ENCODE measurements at regions not wholly inside any gene's neighbourhood (a gene's known extent, or its start where the extent isn't known, plus 50 kb on each side); places are given as distances from the start of the nearest gene placed in this dataset.

DNA sequence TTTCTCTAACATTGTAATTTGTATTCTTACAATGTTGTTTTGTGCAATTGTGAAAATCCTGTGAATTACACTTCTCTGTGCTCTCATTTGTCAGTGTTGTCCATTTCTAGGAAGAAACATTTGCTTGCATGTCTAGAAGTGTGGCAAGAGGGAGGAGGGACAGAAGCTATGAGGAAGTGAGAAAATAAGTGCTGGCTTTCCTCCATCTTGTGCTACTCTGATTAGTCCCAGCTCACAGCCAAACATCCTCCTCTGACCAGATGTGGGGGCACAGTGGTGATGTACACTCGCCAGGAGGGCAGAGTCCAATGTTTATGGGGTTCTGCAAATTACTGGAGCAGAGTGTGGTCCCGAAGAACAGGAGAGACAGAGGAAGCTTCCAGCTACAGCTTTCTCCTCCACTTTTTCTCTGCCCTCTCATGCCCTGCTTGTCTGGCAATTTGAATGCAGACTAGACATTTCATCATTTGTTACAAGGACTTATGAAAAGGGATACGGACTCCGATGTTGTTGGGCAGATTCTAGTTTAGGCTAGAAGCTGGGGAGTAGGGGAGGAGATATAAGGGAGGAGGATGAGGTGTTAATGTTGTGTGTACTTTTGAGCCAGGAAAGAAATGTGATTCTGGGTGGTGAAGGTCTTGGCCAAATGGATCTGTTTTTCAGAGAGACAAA, 131.0 kb upstream of the C1GALT1 start:
- DNase-seq (ENCODE audit: low spot score), result no peak

DNA sequence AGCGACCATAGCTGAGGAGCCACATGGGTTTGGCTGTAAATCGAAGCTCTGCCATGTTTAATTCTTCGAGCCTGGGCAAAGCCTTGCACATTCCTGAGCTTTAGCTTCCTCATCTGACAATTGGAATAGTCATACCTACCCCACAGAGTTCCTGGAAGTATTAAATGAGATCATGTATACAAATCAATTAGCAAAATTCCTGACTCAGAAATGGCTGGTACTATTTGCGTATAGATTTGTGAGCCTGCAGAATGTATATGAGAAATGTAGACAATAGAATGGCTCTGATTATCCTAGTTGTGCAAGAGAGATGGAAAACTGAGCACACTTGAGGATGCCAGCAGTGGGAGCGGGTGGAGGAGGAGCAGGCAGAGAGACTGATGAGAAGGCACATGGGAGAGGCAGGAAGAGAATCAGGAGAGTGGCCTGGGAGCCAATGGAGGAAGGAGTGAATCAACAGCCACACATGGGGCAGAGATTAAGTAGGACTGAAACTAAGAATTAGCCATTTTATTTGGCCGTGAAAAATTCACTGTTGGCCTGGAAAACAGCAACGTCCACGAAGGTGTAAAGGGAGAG, 128.0 kb upstream of the C1GALT1 start:
- DNase-seq (ENCODE audit: low spot score), result no peak

DNA sequence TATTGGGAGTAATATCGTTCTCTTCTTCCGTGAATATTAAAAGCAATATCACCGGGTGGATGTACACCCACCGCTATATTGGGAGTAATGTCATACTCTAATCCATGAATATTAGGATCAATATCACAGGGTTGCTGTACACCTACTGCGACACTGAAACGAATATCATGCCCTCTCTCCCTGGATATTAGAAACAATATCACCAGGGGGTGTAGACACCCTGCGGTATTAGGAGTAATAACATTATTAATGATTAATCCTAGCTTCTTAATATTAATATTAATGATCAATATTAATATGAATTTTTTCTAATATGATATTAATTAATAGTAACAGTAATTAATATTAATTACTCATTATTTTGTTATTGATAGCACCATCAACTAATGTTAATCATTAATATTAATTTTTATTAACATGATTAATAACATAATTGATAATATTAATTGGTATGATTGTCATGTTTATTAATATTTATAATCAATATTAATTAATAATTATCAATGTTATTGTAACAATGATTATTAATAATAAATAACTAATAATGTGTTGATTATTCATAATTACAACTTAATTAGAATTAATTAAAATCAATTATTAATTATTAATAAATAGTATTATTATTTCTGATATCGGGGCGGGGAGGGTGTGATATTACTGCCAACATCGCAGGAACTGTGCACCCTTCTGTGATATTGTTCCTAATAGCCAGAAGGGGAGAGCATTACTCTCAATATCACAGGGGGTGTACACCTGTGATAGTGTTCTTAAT, 121.3 kb upstream of the C1GALT1 start:
- no peak for DNase-seq (ENCODE audit: low spot score)

DNA sequence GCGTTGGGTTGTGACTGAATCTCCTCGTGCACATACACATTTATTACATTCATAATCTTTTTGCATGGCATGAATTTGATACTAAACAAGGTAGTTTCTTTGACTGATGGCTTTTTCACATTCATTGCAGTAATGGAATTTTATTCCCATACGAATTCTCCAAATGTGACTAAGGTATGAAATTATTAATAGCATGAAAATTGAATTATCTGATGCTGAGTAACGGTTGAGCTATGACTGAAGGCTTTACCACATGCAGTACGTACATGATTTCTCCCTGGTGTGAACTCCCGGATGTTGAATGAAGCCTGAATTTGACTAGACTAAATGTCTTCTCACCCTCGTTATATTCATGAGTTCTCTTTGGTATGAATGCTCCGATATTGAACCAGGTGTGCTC, 104.4 kb upstream of the C1GALT1 start:
- no peak for DNase-seq (ENCODE audit: low spot score)

DNA sequence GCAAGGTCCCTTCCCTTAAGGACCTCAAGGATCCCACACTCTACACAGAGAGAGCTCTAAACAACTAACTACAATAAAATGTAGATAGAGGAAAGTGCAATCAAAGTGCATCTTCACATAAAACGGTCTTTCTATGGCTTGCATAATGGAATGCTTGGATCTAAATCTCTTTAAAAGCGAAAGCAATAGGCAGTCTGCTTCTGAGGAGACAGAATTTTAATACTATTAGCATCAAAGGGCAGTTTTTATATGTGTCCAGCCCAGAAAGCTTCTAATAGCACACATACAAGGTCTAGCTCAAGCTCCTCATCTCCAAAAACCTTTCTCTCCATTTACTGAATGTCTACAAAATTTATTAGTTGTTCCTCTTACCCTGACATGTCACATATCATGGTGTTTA, 101.5 kb upstream of the C1GALT1 start:
- DNase-seq (ENCODE audit: low spot score), result no peak

DNA sequence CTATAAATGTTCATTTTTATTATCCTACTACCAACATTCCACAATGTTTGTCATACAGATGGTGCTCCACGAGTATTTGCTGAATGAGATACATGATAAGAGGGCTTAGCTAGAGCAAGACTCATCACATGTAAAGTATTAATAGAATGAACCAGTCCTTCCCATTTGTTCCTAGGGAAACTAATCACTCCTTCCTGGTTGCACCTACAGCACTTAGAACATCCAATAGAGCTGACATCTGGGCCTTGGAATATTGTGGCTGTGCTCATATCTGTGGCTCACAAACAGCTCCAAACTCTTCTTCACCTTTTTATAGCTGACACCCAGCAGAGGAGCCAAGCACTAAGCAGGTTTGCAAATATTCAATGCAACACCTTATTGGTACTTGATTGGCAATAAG, 91.9 kb upstream of the C1GALT1 start:
- no peak for DNase-seq (ENCODE audit: low spot score)

DNA sequence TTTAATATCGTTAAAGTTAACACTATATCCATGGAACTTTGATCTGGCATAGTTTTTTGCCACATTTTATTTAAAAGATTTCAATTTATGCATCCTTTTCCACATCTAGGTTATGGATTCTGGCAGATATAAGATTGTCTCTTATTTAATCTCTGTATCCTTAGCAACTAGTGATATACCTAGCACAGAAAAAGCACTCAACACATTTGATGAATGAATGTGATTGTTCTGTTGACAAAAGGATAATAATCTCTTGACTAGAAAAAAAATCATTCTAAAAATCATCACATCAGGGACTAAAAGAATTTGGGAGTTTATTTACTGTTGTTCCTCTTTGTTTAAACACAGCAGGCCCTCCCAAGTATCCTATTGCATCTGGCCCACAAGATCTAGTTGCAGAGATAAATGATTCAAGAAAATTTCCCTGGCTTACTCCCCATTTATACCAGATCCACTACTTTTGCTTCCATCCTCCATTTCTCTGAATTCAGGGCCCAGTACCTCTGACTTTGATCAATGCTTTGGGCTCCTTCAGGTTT, 84.0 kb upstream of the C1GALT1 start:
- DNase-seq (ENCODE audit: low spot score), result no peak

DNA sequence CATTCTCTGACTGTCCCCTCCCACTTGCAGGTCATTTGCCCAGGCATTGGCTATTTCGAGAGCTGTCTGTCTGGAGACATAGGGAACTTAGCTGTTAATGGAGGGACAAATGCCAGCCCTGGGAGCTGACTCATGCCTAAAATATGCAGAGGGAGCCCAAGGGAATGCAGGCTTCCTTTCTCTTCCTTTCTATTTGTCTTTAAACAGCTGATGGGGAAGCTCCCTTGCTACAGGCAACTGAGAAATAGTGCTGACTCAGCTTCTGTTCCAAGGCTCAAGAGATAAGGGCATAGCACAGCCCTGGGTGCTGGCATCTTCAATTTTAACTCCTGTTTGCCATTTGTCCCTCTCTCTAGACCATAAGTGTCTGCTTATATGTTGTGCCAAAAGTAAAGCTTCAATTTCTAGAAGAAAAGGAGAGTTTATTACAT, 82.7 kb upstream of the C1GALT1 start:
- DNase-seq (ENCODE audit: low spot score), result peak; percentile 75

DNA sequence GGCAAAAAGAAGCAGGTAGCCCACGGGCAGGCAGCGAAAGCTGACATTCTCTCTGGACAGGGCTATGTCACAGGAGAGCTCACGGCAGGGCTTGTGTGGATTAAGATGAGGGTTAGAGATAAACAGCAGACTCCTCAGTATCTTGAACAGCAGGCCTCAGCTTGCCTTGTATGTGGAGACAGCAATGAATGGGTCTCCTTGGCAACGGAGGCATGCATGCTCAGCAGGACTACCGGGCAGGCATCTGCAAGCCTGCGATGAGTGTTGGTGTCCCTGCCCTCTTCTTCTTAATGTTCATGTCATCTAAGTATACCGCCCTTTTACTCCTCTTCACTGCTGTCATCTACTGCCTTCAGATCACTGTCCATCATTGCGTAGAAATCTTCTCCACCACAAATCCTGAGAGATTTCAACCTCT, 81.9 kb upstream of the C1GALT1 start:
- DNase-seq (ENCODE audit: low spot score), result no peak

DNA sequence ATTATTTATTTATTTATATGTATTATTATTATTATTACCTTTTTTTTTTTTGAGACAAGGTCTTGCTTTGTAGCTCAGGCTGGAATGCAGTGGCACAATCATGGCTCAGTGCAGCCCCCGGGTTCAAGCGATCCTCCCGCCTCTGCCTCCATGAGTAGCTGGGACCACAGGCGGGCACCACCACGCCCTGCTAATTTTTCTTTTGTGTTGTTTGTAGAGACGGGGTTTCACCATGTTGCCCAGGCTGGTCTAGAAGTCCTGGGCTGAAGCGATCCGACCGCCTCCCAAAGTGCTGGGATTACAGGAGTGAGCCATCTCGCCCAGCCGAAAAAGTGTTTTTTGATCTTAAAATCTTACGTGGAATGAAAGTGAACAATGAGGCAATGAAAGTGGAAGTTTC, 79.4 kb upstream of the C1GALT1 start:
- no peak for DNase-seq (ENCODE audit: low spot score)

DNA sequence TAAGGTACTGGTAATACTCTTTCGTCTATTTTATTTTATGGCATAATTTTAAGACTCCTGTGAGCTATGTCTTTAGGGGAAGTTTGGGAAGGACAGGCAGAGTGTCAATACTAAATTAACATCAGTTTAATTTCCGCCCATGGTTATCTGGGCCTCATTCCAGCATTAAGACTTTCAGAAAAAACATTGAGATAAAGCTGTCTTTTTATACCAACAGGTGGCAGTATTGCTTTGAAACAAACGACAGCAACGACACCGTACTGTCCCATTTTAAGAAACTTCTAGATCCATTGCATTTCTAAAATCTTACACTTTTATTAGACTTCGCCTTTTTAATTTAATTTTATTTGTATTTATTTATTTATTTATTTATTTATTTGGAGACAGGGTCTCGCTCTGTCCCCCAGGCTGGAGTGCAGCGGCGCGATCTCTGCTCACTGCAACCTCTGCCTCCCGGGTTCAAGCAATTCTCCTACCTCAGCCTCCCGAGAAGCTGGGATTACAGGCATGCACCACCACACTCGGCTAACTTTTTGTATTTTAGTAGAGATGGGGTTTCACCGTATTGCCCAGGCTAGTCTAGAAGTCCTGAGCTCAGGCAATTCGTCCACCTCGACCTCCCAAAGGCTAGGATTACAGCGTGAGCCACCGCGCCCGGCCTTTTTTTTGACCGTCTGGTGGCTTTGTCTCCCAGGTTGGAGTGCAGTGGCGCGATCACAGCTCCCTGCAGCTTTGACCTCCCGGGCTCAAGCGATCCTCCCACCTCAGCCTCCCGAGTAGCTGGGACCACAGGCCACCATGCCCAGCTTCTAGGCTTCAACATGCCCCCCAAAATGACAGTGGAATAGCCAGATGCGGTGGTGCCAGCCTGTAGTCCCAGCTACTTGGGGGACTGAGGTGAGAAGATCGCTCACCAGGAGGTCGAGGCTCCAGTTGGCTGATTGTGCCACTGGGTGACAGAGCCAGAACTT, 78.7 kb upstream of the C1GALT1 start:
- peak; percentile 80 for DNase-seq (ENCODE audit: low spot score)

DNA sequence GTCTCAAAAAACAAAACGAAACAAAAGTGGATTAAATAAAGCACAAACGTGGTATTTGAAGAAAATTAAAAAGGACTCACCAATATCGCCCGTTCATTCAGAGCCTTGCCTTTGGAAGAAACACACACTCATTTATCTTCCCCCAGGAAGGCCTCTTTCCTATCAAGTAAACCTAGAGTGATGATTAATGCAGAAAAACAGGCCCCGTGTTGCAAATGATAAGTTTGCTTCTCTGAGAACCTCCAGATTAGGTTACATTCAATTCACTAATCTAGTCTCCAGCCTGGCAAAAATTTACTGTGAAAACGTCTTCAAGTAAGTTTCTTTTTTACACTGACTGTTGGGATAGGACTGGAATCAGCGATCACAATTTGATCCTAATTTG, 78.0 kb upstream of the C1GALT1 start:
- no peak for DNase-seq (ENCODE audit: low spot score)

DNA sequence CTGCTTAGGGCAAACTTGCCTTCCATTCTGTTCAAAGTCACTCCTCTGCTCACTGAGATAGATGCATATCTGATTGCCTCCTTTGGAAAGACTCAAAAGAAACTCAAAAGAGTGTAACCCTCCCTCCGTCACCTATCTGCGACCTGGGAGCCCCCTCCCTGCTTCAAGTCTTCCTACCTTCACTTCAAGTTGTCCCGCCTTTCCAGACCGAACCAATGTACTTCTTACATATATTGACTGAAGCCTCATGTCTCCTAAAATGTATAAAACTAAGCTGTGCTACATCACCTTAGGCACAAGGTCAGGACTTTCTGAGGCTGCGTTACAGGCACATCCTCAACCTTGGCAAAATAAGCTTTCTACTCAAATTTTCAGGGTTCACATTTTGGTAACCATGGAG, 77.4 kb upstream of the C1GALT1 start:
- DNase-seq (ENCODE audit: low spot score), result no peak

DNA sequence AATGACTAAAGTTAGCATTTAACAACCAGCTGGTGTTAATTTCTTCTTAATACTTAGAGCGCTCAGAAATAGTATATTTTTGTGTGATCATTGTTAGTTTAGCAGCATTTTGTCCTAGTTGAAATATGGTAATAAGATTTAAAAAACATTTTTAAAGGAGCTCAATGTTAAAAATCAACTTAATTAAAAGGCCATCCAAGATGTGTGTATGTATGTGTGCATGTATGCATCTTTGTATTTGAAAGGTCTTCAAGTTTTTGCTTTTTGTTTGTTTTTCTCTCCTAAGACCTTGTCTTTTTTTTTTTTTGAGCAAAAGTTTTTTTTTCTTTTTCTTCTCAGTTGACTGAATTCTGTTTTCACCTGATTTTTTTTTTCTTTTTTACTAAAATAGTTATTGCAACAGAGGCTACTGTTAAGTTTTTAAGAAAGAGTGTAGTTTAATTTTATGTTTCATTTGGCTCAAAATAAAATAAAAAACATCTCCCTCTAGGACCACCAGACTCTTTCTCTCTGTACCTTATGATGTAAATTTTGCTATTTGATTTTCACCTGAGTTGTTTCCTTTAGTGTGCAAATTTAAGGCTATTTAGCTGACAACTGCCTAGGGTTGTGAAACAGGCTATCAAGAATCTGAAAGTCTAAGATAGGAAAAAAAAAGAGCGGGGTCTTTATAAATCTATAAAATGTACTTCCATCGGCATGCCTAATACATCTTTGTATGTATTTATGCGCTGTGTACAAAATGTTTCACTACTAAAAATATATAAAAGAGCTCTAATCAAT, 76.4 kb upstream of the C1GALT1 start:
- no peak for DNase-seq (ENCODE audit: low spot score)

DNA sequence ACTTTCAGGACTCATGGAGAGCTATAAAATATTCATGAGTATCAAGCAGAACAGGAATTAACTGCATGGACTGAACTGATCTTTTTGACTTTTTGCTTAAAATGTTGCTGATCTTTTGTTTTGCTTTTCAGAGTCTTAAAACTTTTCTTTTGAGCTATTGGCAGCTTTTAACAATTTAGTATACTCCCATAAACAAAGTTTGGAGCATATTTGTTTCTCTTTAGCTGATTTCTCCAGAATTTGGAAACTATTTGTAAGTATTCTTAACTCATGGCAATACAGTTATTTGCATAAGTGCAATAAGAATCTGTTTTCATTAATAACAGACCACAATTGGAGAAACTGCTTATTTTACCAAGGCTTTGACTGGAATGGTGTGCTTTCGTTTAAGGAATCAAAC, 73.4 kb upstream of the C1GALT1 start:
- no peak for DNase-seq (ENCODE audit: low spot score)

DNA sequence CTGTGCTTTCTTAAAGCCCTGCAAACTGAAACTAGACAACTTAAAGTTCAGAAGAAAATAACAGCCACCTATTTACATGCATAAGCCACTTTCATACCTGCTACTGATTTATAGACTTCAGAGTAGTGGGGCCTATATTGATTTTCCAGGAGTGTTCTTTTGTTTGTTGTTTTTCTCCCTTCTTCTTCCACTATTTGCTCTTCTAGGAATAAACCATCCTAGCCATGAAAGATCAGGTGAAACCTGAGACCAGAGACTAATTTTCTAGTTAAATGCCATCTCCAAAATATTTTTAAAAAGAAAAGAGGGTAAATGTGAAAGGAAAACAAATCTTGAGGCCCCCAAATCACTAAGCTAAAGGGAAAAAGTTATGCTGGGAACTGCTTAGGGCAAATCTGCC, 72.4 kb upstream of the C1GALT1 start:
- DNase-seq (ENCODE audit: low spot score), result no peak

DNA sequence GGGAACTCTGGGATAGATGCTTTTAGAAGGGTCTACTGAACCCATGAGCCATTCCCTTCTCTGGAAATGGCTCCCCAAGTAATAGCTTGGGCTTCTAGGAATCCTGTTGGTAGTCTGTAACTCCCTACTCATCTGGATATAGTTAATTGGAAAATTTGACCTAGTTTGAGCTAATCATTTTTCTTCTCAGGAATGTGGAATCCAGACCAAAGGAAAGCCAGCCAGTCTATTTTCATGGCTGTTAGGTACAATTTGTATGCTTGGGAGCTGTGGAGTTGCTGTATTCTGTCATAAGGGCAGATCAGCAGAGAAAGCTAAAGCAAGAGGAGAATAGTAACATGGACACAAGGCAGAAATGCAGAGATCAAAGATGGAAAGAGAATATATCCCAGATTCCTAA, 71.6 kb upstream of the C1GALT1 start:
- no peak for DNase-seq (ENCODE audit: low spot score)

DNA sequence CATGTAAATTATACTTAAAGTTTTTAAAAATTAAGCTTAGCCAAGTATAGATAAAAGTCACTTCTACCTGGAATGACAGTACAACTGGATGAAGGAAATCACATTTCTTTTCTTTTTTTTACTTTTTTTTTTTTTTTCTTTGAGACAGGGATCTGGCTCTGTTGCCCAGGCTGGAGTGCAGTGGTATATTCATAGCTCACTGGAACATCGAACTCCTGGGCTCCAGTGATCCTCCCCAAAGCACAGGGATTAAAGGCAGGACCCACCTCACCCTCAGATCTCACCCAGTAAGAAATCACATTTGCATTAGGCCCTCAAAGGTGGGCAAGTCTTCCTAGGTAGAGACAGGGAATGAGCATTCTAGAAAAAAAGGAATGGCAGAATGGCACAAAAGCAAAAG, 69.5 kb upstream of the C1GALT1 start:
- DNase-seq (ENCODE audit: low spot score), result no peak

DNA sequence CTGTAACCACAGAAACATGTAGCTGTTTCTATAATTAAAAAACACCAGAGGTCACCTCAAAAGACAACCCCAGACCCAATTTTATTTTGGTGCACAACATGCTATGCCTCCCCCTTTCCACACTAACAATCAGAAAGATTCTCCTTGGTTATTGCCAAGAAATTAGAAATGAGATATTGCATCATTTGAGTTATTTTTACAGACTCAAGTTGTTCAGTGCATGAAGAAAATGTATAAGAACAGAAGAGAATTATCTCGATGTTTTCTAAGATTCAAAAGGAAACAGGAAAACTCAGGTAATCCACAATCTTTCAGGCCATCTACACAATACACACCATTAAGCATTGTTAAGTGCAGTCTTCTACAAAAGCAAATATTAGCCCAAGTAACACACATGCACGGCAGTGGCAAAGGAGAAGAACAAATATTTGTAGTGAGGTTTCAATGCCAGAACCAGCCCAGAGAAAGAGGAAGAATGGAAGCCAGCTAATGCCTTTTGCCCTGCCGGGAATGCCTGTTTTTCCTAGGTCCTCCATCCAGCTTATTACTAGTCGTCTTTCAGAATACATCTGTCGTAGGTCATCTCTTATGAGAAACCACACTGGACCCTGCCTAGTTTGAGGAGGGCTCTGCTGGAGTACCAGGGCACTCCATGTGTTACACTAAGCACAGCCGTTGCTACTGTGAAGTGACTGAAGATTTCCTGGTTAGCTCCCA, 67.6 kb upstream of the C1GALT1 start:
- DNase-seq (ENCODE audit: low spot score), result no peak

DNA sequence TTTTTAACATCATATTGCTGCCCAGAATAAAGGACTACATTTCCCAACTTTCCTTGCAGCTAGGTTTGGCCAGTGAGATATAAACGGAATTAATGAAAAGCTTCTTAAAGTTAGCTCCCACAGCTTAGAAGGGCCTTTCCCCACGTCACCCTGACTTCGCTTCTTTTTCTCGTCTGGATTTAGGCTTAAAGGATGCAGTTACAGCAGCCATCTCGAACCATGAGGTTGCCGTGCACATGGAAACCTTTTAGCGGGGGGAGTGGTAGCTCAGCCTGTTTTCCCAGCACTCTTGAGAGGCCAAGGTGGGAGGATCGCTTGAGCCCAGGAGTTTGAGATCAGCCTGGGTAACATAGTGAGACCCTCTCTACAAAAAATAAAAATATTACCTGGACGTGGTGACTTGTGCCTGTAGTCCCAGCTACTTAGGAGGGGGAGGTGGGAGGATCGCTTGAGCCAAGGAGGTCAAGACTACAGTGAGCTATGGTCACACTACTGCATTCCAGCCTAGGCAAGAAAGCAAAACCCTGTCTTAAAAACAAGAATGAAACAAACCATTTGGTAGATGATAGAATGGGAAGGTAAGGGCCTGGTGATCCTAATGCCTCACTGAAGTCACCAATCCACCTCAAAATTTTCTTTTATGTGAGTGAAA, 64.3 kb upstream of the C1GALT1 start:
- no peak for DNase-seq (ENCODE audit: low spot score)
